ENCODE measurements at regions not wholly inside any gene's neighbourhood (a gene's known extent, or its start where the extent isn't known, plus 50 kb on each side); places are given as distances from the start of the nearest gene placed in this dataset.

DNA sequence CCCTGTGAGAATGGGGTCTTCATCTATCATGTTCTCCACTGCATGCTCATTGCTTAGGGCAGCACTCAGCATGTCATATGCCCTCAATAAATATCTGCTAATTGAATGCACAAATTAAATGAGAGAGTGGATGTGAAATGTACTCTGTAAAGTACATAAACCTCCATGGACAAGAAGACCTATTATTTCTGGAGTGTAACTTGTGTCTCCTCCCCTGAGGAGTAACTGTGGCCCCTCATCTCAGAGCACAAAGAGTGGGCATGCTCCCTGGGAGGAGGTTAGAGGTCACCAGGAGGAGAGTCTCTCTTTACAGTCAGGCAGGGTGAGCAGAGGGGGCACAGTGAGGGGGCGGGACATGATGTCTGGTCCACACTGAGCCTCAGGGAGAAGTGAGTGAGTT is 313.6 kb upstream of the PODXL start:
- 75% methylated on average over 1 of the region's 1 CpG for WGBS
- H3K27me3 ChIP-seq: peaks cover 13% of the 10 kb centered on the region
- H3K36me3 ChIP-seq: no peaks in the 10 kb centered on the region

DNA sequence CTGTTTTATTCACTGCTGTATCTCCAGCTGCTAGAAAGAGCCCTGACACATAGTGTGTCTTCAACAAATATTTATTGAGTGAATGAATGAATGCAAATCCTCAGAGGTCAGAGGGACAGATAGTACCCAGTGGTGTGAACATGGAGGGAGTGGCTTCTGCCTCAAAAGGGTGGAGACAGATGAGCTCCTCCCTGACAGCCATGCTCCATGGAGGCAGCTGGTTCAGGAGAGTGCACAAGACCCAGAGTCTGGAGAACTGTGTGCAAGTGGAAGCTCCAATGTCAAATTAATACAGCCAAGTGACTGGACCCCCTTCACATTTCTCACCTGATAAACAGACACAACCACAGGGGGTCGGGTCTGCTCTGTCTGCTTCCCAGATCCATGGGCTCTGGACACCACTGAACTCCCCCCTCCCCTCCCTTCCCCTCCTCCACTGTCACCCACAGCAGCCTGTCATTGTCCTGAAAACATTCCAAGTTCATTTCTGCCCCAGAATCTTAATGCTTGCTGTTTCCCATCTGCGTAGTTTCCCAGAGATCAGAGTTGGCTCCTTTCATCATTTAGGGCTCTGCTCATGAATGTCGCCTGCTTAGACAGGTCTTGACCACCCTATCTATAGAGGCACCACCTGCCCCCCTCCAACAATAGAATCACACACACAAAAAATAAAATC is 312.9 kb upstream of the PODXL start:
- Histone ChIP-seq H3K4me3 (no peak overlapping the region), H3K36me3 (no peaks in the 10 kb centered on the region), H3K27me3 (peaks cover 12% of the 10 kb centered on the region), H3K4me1 (no peaks in the 10 kb centered on the region), H3K9me3 (no peaks in the 10 kb centered on the region), H3K27ac (no peak overlapping the region)
- DNase-seq (ENCODE audit: low spot score in 2 of 2): no peak
- no peak for TF ChIP-seq EP300 (IDR thresholded peaks at IDR 0.05)
- TF ChIP-seq POLR2A (IDR thresholded peaks at IDR 0.05): no peak
- TF ChIP-seq CTCF (IDR thresholded peaks at IDR 0.05): no peak
- TF ChIP-seq POLR2AphosphoS5 (IDR thresholded peaks at IDR 0.05): no peak
- 69% methylated on average over 3 of the region's 3 CpGs for WGBS

More for the DNA sequence above, 313.6 kb upstream of the PODXL start:
- TF ChIP-seq POLR2A (IDR thresholded peaks at IDR 0.05): no peak
- no peak for TF ChIP-seq CTCF (IDR thresholded peaks at IDR 0.05)
- no peak for TF ChIP-seq EP300 (IDR thresholded peaks at IDR 0.05)
- TF ChIP-seq POLR2AphosphoS5 (IDR thresholded peaks at IDR 0.05): no peak
- H3K27ac ChIP-seq: no peak overlapping the region
- no peaks in the 10 kb centered on the region for H3K9me3 ChIP-seq
- H3K4me3 ChIP-seq: no peak overlapping the region
- DNase-seq (ENCODE audit: low spot score in 2 of 2): no peak
- H3K4me1 ChIP-seq: no peaks in the 10 kb centered on the region

DNA sequence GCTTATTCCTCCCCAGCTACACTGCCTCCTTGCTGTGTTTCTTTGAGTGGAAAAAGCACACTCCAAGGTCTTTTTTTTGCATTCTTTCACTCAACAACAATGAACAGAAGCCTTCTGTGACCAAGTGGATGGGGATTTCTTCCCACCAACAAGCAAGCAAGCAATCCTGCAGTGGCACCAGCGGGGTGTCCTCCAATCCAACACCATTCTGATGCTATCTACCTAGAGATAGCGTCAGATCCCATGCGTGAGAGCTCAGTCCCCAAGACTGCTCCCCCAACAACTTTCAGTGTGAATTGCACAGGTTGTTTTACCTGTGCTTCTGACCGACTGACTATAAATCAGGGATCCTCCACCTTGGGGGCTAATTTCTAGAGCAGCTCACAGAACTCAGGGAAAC is 311.0 kb upstream of the PODXL start:
- no peak overlapping the region for H3K4me3 ChIP-seq
- 62% methylated on average over 4 of the region's 4 CpGs for WGBS
- H3K36me3 ChIP-seq: no peaks in the 10 kb centered on the region
- H3K27ac ChIP-seq: no peak overlapping the region
- TF ChIP-seq EP300 (IDR thresholded peaks at IDR 0.05): no peak
- no peak for TF ChIP-seq POLR2A (IDR thresholded peaks at IDR 0.05)
- no peak for TF ChIP-seq CTCF (IDR thresholded peaks at IDR 0.05)
- TF ChIP-seq POLR2AphosphoS5 (IDR thresholded peaks at IDR 0.05): no peak
- no peak for DNase-seq (ENCODE audit: low spot score in 2 of 2)
- H3K9me3 ChIP-seq: no peaks in the 10 kb centered on the region
- H3K4me1 ChIP-seq: no peaks in the 10 kb centered on the region
- peaks cover 3% of the 10 kb centered on the region for H3K27me3 ChIP-seq

DNA sequence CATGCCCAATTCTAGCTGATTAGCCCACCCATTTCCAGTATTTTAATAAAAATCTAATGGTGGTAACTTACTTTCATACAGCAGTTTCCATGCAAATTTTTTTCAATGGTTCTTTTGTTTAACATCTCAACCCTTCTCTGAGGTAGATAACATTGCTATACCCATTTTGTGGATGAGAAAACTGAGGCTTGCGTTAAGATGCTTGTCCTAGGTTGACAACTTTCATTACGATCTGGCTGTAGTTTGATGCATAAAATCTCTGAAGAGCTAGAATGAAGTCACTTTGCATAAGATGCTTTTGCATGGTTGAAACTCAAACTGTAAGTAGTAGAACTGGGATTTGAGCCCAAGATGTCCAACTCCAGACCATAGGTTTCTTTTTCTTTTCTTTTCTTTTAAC is 309.5 kb upstream of the PODXL start:
- no peak for TF ChIP-seq POLR2AphosphoS5 (IDR thresholded peaks at IDR 0.05)
- no peak for TF ChIP-seq POLR2A (IDR thresholded peaks at IDR 0.05)
- TF ChIP-seq CTCF (IDR thresholded peaks at IDR 0.05): no peak
- TF ChIP-seq EP300 (IDR thresholded peaks at IDR 0.05): no peak

DNA sequence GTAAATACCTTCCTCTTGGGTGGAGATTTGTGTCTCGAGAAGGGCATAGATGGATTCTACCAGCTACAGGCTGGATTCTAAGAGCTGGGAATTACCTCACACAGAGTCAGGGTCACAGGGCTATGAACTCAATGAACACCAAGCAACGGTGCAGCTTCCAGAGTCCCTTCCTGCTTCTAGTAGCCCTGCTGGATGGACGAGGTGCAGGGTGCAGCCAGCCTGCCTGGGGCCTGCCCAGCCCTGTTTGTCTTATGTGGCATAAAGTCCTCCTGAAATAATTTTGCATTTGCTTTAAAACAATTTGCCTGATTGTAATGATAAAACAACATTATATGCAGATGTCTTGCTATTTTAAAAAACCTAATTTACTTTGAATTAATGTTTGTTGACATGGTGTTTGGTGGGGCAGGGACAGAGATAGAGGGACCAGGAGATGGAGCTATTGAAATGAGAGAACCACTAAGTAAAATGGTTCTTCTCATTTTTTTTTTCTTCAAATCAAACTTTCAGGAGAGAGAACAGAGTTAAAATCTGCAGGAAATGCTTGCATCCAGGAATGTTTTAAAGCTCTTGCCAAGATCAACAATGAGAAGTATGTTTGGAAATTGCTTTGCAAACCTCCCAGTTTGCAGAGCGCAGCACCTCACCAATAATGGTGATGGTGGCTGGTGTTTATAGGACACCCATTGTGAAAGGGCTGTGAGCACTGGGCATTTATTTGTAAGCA is 305.4 kb upstream of the PODXL start:
- 33% methylated on average over 4 of the region's 4 CpGs for WGBS
- H3K4me3 ChIP-seq: no peak overlapping the region
- no peaks in the 10 kb centered on the region for H3K4me1 ChIP-seq
- no peak overlapping the region for H3K27ac ChIP-seq
- H3K27me3 ChIP-seq: peaks cover 3% of the 10 kb centered on the region
- no peaks in the 10 kb centered on the region for H3K9me3 ChIP-seq
- H3K36me3 ChIP-seq: no peaks in the 10 kb centered on the region
- DNase-seq (ENCODE audit: low spot score in 2 of 2): no peak
- TF ChIP-seq POLR2AphosphoS5 (IDR thresholded peaks at IDR 0.05): no peak
- TF ChIP-seq CTCF (IDR thresholded peaks at IDR 0.05): no peak
- no peak for TF ChIP-seq POLR2A (IDR thresholded peaks at IDR 0.05)
- TF ChIP-seq EP300 (IDR thresholded peaks at IDR 0.05): no peak

More for the DNA sequence above, 309.5 kb upstream of the PODXL start:
- H3K9me3 ChIP-seq: no peaks in the 10 kb centered on the region
- WGBS: 91% methylated on average over 2 of the region's 2 CpGs
- H3K27me3 ChIP-seq: no peaks in the 10 kb centered on the region
- no peaks in the 10 kb centered on the region for H3K4me1 ChIP-seq
- no peak for DNase-seq (ENCODE audit: low spot score in 2 of 2)
- no peak overlapping the region for H3K27ac ChIP-seq
- no peaks in the 10 kb centered on the region for H3K36me3 ChIP-seq
- no peak overlapping the region for H3K4me3 ChIP-seq
